ENCODE measurements at regions not wholly inside any gene's neighbourhood (a gene's known extent, or its start where the extent isn't known, plus 50 kb on each side); places are given as distances from the start of the nearest gene placed in this dataset.

DNA sequence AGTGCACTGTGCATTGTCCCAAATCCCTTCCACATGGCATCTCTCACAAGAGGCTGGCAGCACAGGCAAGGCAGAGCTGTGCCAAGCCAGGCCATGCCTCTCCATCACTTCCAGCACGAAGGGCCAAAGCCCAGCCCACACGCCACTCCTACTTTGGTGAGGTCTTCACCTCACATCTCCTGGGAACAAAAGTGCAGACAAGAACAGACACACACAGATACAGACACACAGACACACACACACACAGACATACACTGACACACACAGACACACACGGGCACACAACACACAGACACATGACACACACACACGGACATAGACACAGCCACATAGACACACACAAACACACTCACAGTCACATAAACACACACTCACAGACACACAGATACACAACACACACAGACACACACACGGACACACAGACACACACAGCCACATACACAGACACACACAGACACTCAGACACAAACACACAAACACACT is 233.3 kb downstream of the UACA start:
- no peak for DNase-seq (ENCODE audit: low read depth)
- TF ChIP-seq, protein P1, sequence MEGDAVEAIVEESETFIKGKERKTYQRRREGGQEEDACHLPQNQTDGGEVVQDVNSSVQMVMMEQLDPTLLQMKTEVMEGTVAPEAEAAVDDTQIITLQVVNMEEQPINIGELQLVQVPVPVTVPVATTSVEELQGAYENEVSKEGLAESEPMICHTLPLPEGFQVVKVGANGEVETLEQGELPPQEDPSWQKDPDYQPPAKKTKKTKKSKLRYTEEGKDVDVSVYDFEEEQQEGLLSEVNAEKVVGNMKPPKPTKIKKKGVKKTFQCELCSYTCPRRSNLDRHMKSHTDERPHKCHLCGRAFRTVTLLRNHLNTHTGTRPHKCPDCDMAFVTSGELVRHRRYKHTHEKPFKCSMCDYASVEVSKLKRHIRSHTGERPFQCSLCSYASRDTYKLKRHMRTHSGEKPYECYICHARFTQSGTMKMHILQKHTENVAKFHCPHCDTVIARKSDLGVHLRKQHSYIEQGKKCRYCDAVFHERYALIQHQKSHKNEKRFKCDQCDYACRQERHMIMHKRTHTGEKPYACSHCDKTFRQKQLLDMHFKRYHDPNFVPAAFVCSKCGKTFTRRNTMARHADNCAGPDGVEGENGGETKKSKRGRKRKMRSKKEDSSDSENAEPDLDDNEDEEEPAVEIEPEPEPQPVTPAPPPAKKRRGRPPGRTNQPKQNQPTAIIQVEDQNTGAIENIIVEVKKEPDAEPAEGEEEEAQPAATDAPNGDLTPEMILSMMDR (IDR thresholded peaks at IDR 0.05; ENCODE audit: insufficient read depth, low read length, poor library complexity, severe bottlenecking), result no peak
- H3K4me3 ChIP-seq (ENCODE audit: low read depth, low read length), result no peak overlapping the region
- no peaks in the 10 kb centered on the region for H3K36me3 ChIP-seq (ENCODE audit: control insufficient read depth, insufficient read depth, low read length)
- H3K27me3 ChIP-seq (ENCODE audit: control insufficient read depth, insufficient read depth, low read length), result peaks cover 14% of the 10 kb centered on the region

DNA sequence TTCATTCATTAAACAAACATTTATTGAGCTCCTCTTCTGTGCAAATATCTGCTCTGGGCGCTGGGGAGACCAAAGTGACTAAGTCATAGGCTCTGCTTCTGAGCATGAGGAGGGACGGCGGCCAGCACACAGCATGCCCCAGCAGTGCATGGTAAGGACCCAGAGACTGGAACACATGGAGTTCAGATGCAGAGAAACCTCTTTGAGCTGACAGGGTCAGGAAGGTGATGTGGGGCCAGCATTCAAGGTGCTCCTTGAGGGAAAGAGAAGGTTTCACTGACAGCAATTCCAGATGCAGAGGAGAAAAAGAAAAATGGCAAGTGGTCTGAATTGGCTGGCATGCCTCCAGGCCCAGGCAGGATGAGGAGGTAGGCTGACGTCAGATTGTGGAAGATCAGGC is 234.5 kb downstream of the UACA start:
- DNase-seq (ENCODE audit: low read depth), result no peak
- peaks cover 12% of the 10 kb centered on the region for H3K27me3 ChIP-seq (ENCODE audit: control insufficient read depth, insufficient read depth, low read length)
- H3K4me3 ChIP-seq (ENCODE audit: low read depth, low read length), result no peak overlapping the region
- H3K36me3 ChIP-seq (ENCODE audit: control insufficient read depth, insufficient read depth, low read length), result no peaks in the 10 kb centered on the region
- TF ChIP-seq, protein P1 (IDR thresholded peaks at IDR 0.05; ENCODE audit: insufficient read depth, low read length, poor library complexity, severe bottlenecking), result no peak

GRCh38 chr15:70528270-70528706 is 235.1 kb downstream of the UACA start:
- peaks cover 12% of the 10 kb centered on the region for H3K27me3 ChIP-seq (ENCODE audit: control insufficient read depth, insufficient read depth, low read length)
- DNase-seq (ENCODE audit: low read depth), result no peak
- TF ChIP-seq, protein P1 (IDR thresholded peaks at IDR 0.05; ENCODE audit: insufficient read depth, low read length, poor library complexity, severe bottlenecking), result no peak
- no peak overlapping the region for H3K4me3 ChIP-seq (ENCODE audit: low read depth, low read length)
- no peaks in the 10 kb centered on the region for H3K36me3 ChIP-seq (ENCODE audit: control insufficient read depth, insufficient read depth, low read length)

- H3K27me3 ChIP-seq (ENCODE audit: control insufficient read depth, insufficient read depth, low read length), result peaks cover 2% of the 10 kb centered on the region
- TF ChIP-seq, protein P1 (IDR thresholded peaks at IDR 0.05; ENCODE audit: insufficient read depth, low read length, poor library complexity, severe bottlenecking), result no peak
- H3K36me3 ChIP-seq (ENCODE audit: control insufficient read depth, insufficient read depth, low read length), result no peaks in the 10 kb centered on the region
- no peak for DNase-seq (ENCODE audit: low read depth)
- H3K4me3 ChIP-seq (ENCODE audit: low read depth, low read length), result no peak overlapping the region
Measured at GRCh38 chr15:70526974-70527325, 236.4 kb downstream of the UACA start.

DNA sequence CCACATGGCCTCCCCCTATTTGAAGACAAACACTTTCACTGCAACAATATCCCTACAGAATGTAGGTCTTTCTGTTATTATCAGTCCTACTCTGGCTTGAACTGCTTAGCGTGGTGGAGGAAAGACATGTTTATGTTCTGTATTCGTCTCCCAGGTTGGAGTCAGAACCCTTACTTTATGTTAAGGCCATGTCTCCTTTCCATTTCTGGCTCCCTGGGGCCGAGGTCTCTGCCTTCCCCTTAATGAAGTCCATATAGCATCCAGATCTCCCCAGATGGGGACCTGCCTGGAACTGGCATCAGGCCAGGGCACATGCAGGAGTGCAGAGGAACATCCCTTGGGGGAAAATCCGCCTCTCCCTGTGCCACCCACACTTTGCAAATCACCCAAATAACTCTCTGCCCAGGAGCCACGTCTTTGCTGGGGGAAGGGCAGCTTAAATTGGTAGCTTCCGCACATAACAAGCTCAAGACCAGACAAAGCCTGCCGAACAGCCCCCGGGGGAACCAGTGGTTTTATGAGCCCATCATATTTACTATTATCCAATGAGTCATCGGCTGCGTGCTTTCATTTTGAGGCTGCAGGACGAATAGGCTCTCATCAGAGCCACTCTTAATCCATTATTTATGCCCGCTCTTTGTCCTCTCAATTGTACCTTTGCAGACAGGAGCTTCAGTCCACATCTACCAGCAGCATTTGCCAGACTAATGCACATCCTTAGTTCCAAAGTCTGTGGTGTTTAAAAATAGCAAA is 237.0 kb downstream of the UACA start:
- peaks cover 2% of the 10 kb centered on the region for H3K27me3 ChIP-seq (ENCODE audit: control insufficient read depth, insufficient read depth, low read length)
- DNase-seq (ENCODE audit: low read depth), result no peak
- no peak overlapping the region for H3K4me3 ChIP-seq (ENCODE audit: low read depth, low read length)
- H3K36me3 ChIP-seq (ENCODE audit: control insufficient read depth, insufficient read depth, low read length), result no peaks in the 10 kb centered on the region
- TF ChIP-seq, protein P1 (IDR thresholded peaks at IDR 0.05; ENCODE audit: insufficient read depth, low read length, poor library complexity, severe bottlenecking), result no peak

GRCh38 chr15:70525551-70525950 is 237.8 kb downstream of the UACA start:
- no peaks in the 10 kb centered on the region for H3K36me3 ChIP-seq (ENCODE audit: control insufficient read depth, insufficient read depth, low read length)
- H3K4me3 ChIP-seq (ENCODE audit: low read depth, low read length), result no peak overlapping the region
- H3K27me3 ChIP-seq (ENCODE audit: control insufficient read depth, insufficient read depth, low read length), result no peaks in the 10 kb centered on the region
- TF ChIP-seq, protein P1 (IDR thresholded peaks at IDR 0.05; ENCODE audit: insufficient read depth, low read length, poor library complexity, severe bottlenecking), result no peak
- DNase-seq (ENCODE audit: low read depth), result no peak
